Kidney epithelial cell (primary cell): ENCODE measurements at regions not wholly inside any gene's neighbourhood (a gene's known extent, or its start where the extent isn't known, plus 50 kb on each side); places are given as distances from the start of the nearest gene placed in this dataset.

Experiments
- DNase-seq: peaks from one replicate; pipeline ENCODE4 v3.0.0-alpha.2; 2010; ENCODE audit warnings: low read depth
- H3K27me3 ChIP-seq: 2 replicates; pipeline ENCODE4 v1.6.0; 2011; ENCODE audit warnings: low read length; ENCODE audit not compliant: control insufficient read depth, insufficient read depth
- H3K36me3 ChIP-seq: 2 replicates; pipeline ENCODE4 v1.5.1; 2011; ENCODE audit warnings: low read length; ENCODE audit not compliant: control insufficient read depth, insufficient read depth
- H3K4me3 ChIP-seq: 2 replicates; pipeline ENCODE4 v1.5.1; 2011; ENCODE audit warnings: low read depth, mild to moderate bottlenecking, control low read depth, low read length
- TF ChIP-seq, protein P1 (sequence below): IDR thresholded peaks from 2 replicates; pipeline ENCODE4 v1.5.1; 2011; ENCODE audit warnings: mild to moderate bottlenecking, moderate library complexity, low read length, control low read depth, inconsistent platforms; ENCODE audit not compliant: insufficient read depth, poor library complexity, severe bottlenecking

DNA sequence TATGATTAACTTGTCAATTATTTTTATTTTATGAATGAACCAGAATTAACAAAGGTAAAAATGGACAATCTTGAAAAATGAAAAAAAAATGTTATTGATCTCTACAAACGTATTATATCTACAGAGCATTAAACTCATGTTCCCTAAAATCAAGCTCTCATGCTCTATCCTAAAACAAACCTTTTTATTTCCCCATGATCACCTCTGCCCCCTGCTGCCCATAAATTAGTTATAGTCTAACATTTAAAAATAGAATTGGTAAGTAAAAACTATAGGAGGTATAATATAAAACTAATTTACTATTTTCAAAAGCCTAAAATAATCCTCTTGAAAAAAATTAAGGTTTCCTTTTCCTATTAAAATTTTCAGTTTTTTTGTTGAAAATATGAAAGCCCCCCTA lies 168.0 kb upstream of the POU5F2 start:
- H3K27me3 ChIP-seq = no peaks in the 10 kb centered on the region
- no peaks in the 10 kb centered on the region for H3K36me3 ChIP-seq
- TF ChIP-seq, protein P1, sequence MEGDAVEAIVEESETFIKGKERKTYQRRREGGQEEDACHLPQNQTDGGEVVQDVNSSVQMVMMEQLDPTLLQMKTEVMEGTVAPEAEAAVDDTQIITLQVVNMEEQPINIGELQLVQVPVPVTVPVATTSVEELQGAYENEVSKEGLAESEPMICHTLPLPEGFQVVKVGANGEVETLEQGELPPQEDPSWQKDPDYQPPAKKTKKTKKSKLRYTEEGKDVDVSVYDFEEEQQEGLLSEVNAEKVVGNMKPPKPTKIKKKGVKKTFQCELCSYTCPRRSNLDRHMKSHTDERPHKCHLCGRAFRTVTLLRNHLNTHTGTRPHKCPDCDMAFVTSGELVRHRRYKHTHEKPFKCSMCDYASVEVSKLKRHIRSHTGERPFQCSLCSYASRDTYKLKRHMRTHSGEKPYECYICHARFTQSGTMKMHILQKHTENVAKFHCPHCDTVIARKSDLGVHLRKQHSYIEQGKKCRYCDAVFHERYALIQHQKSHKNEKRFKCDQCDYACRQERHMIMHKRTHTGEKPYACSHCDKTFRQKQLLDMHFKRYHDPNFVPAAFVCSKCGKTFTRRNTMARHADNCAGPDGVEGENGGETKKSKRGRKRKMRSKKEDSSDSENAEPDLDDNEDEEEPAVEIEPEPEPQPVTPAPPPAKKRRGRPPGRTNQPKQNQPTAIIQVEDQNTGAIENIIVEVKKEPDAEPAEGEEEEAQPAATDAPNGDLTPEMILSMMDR = no peak
- no peak for DNase-seq
- no peak overlapping the region for H3K4me3 ChIP-seq

DNA sequence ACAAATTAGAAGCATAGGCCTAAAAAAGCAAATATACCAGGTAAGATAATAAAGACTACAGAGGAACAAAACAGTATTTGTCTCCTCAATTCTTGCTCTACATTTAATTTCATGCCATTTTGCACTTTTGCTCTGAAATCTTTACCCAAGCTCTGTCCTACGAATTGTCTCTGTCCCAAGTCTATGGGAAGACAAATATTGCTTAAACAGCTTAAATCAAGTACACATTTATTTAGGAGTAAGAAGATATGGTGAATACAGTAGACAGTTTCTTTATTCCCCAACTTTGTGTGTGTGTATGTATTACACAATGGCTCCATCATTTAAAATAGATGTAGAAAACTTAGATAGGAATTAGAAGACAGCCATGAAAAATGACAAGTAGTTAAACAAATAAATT lies 163.5 kb upstream of the POU5F2 start:
- Histone ChIP-seq H3K36me3 (no peaks in the 10 kb centered on the region), H3K4me3 (no peak overlapping the region), H3K27me3 (no peaks in the 10 kb centered on the region)
- TF ChIP-seq, protein P1 = no peak
- no peak for DNase-seq

DNA sequence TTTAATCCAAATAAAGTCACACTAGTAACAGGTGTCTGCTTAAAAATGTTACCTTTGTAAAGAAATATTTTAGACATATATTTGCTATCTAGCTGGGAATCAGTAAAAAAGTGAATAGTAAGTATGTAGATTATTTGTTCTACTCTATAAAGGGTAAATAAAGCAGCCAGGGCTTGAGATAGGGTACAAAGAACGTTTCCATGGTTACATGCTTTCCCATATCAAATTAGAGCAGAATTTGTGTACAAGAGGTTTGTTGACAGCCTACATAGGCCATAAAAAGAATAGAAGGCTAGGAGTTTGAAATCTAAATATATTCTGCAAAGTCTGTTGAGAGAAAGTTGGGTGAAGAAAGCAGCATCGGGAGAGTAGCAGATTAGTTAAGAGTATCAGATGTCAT lies 160.9 kb upstream of the POU5F2 start:
- Histone ChIP-seq H3K36me3 (no peaks in the 10 kb centered on the region), H3K4me3 (no peak overlapping the region), H3K27me3 (no peaks in the 10 kb centered on the region)
- TF ChIP-seq, protein P1 = no peak
- DNase-seq = no peak

DNA sequence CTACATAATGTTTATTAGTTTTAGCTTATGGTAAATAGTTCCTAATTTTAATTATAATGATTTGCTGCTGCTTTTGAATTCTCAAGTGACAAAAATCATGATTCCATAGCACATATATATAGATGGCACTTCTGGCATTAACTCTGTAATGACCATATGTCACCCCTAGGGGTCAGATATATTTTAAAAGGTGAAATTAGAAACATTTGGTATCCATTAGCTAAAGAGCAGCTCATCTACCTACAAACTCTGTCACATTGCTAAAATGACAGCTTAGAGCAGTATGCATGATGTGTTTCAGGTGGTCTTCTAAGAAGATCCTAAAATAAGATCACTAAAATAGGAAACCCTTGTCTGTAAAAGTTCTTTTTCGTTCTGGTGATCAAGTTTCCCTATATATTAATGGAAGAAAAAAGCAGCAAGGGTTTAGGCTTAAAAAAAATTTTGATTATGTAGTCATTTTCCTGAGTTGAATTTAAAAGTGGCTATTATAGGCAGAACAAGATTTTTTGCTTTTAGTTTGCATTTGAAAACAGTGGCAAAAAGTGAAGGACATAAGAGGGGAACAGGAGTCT lies 157.7 kb upstream of the POU5F2 start:
- Histone ChIP-seq H3K27me3 (no peaks in the 10 kb centered on the region), H3K36me3 (no peaks in the 10 kb centered on the region), H3K4me3 (no peak overlapping the region)
- TF ChIP-seq, protein P1 = peak; percentile 41
- DNase-seq = no peak

DNA sequence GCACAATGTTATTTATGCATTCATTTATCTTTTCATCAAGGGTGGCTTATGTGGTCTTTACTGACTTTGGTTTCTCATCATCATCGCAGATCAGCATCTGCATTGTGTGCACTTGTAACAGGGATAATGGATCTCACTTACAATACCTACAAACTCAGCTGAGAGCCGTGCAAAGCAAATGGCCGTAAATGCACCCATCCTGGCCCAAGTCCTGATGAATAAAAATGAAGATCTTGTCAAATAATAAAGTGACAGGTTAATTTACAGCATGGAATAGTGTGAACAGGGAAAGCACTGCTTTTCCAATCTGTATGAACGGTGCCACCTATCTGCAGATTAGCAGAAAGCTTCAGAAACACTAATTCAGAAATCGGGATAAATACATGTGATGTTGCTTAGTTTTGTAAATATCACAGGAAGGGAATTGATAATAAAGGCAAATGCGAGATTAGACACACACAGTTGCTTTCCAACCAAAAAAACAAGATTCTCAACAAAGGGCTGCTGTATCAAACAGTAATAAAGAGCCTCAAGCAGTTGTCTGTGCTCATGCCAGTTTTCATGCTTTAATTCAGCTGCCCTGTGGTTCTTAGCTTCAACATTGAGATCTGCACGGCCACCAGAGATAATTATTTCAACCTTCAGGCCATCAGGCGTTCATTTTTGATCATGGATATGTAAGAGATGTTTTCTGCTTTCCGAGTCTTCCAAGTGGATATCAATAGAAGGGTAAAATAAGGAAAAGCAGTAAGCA lies 153.4 kb upstream of the POU5F2 start:
- DNase-seq = no peak
- Histone ChIP-seq H3K4me3 (no peak overlapping the region), H3K36me3 (no peaks in the 10 kb centered on the region), H3K27me3 (no peaks in the 10 kb centered on the region)
- TF ChIP-seq, protein P1 = peak; percentile 62

DNA sequence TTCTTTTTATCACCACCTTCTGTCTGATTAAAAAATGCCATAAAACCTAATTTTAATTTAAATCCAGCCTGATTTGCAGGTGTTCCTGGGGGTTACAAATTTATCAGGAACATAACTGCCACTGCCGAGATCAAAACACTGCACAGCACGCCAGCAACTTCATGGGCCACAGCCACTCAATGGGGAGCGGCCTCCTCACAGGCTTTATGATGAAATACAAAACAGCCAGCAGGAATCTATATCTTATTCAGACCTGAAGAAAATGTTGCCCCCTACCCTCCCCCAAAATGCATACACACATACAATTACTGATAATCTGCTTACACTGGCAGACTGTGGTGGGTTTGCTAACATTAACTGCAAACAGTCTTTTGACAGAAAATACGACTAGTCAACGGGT lies 151.7 kb upstream of the POU5F2 start:
- Histone ChIP-seq H3K27me3 (no peaks in the 10 kb centered on the region), H3K36me3 (no peaks in the 10 kb centered on the region), H3K4me3 (no peak overlapping the region)
- TF ChIP-seq, protein P1 = no peak
- no peak for DNase-seq
